ENCODE measurements at regions not wholly inside any gene's neighbourhood (a gene's known extent, or its start where the extent isn't known, plus 50 kb on each side); places are given as distances from the start of the nearest gene placed in this dataset.

- H3K9me2 ChIP-seq (ENCODE audit: insufficient read depth, low read length), result no peaks in the 10 kb centered on the region
- H3K27ac ChIP-seq (ENCODE audit: low read length), result no peak overlapping the region
- no peaks in the 10 kb centered on the region for H3K79me2 ChIP-seq (replicated peaks; ENCODE audit: insufficient read depth, low read length)
- no peaks in the 10 kb centered on the region for H3F3A ChIP-seq (ENCODE audit: insufficient read depth, low read length, poor library complexity, severe bottlenecking)
- TF ChIP-seq POLR2AphosphoS5 (IDR thresholded peaks at IDR 0.05) (no peak), EP300 (conservative IDR thresholded peaks at IDR 0.05; ENCODE audit: poor library complexity, severe bottlenecking) (no peak), EZH2 (IDR thresholded peaks at IDR 0.05; ENCODE audit: borderline replicate concordance, insufficient read depth, low read length, poor library complexity, severe bottlenecking) (no peak), RAD21 (conservative IDR thresholded peaks at IDR 0.05) (no peak), TAF1 (IDR thresholded peaks at IDR 0.05; ENCODE audit: low read depth) (no peak), SMC3 (conservative IDR thresholded peaks at IDR 0.05; ENCODE audit: poor library complexity) (no peak), REST (IDR thresholded peaks at IDR 0.05; ENCODE audit: borderline replicate concordance) (no peak), MXI1 (conservative IDR thresholded peaks at IDR 0.05; ENCODE audit: poor library complexity, severe bottlenecking) (no peak), CTCF (IDR thresholded peaks at IDR 0.05; ENCODE audit: poor library complexity, severe bottlenecking) (no peak)
- no peaks in the 10 kb centered on the region for H4K20me1 ChIP-seq (ENCODE audit: insufficient read depth)
- no peak overlapping the region for H3K9ac ChIP-seq (ENCODE audit: low read length)
- H3K4me3 ChIP-seq (ENCODE audit: low read length), result no peak overlapping the region
- H3K4me2 ChIP-seq (ENCODE audit: low read length), result no peak overlapping the region
- H3K36me3 ChIP-seq (ENCODE audit: insufficient read depth, low read length), result no peaks in the 10 kb centered on the region
- no peak overlapping the region for H2AFZ ChIP-seq (ENCODE audit: low read depth, low read length)
- no peaks in the 10 kb centered on the region for H3K9me3 ChIP-seq (ENCODE audit: low read length)
- H3K27me3 ChIP-seq (ENCODE audit: insufficient read depth, low read depth, low read length), result no peaks in the 10 kb centered on the region
Measured at GRCh38 chr3:159030886-159031679, 229.2 kb downstream of the MFSD1 start.

GRCh38 chr3:159032311-159032710, 230.5 kb downstream of the MFSD1 start:
- Histone ChIP-seq H3K79me2 (replicated peaks; ENCODE audit: insufficient read depth, low read length) (no peaks in the 10 kb centered on the region), H2AFZ (ENCODE audit: low read depth, low read length) (no peak overlapping the region), H3K36me3 (ENCODE audit: insufficient read depth, low read length) (no peaks in the 10 kb centered on the region), H3K9ac (ENCODE audit: low read length) (no peak overlapping the region), H3F3A (ENCODE audit: insufficient read depth, low read length, poor library complexity, severe bottlenecking) (no peaks in the 10 kb centered on the region), H3K4me2 (ENCODE audit: low read length) (no peak overlapping the region), H3K9me2 (ENCODE audit: insufficient read depth, low read length) (no peaks in the 10 kb centered on the region), H3K27ac (ENCODE audit: low read length) (no peak overlapping the region), H3K4me3 (ENCODE audit: low read length) (no peak overlapping the region), H3K27me3 (ENCODE audit: insufficient read depth, low read depth, low read length) (no peaks in the 10 kb centered on the region), H4K20me1 (ENCODE audit: insufficient read depth) (no peaks in the 10 kb centered on the region), H3K9me3 (ENCODE audit: low read length) (no peaks in the 10 kb centered on the region)
- TF ChIP-seq EP300 (conservative IDR thresholded peaks at IDR 0.05; ENCODE audit: poor library complexity, severe bottlenecking) (no peak), MXI1 (conservative IDR thresholded peaks at IDR 0.05; ENCODE audit: poor library complexity, severe bottlenecking) (no peak), CTCF (IDR thresholded peaks at IDR 0.05; ENCODE audit: poor library complexity, severe bottlenecking) (no peak), POLR2AphosphoS5 (IDR thresholded peaks at IDR 0.05) (no peak), EZH2 (IDR thresholded peaks at IDR 0.05; ENCODE audit: borderline replicate concordance, insufficient read depth, low read length, poor library complexity, severe bottlenecking) (no peak), SMC3 (conservative IDR thresholded peaks at IDR 0.05; ENCODE audit: poor library complexity) (no peak), TAF1 (IDR thresholded peaks at IDR 0.05; ENCODE audit: low read depth) (no peak), RAD21 (conservative IDR thresholded peaks at IDR 0.05) (no peak), REST (IDR thresholded peaks at IDR 0.05; ENCODE audit: borderline replicate concordance) (no peak)

All from neural cell (in vitro differentiated cells).